Colonic mucosa (tissue), 4 donors: ENCODE measurements at regions not wholly inside any gene's neighbourhood (a gene's known extent, or its start where the extent isn't known, plus 50 kb on each side); places are given as distances from the start of the nearest gene placed in this dataset.
"Not testable (repeated sequence)": the region's sequence is repeated elsewhere in the genome, so short reads cannot be mapped to it uniquely, and the experiment has no call there.

ENCODE experiments used
- DNase-seq: peaks from one replicate; pipeline ENCODE4 v3.0.0-alpha.2; 2020
- H3K27ac ChIP-seq: fragments of 200-600 bp; one replicate; pipeline ENCODE4 v1.8.0; 2021
- H3K27me3 ChIP-seq: fragments of 200-600 bp; one replicate; pipeline ENCODE4 v1.8.0; 2021
- H3K36me3 ChIP-seq: fragments of 200-600 bp; one replicate; pipeline ENCODE4 v1.8.0; 2021
- H3K4me1 ChIP-seq: fragments of 200-600 bp; one replicate; pipeline ENCODE4 v1.8.0; 2021; ENCODE audit warnings: mild to moderate bottlenecking
- H3K4me3 ChIP-seq: fragments of 200-600 bp; one replicate; pipeline ENCODE4 v1.8.0; 2021
- H3K9ac ChIP-seq, 2 donors: one replicate each; pipeline ENCODE4 v1.7.0; 2013; ENCODE audit warnings: control low read depth in 2 of 2, low read depth in 2 of 2, low read length in 2 of 2
- H3K9me3 ChIP-seq: fragments of 200-600 bp; one replicate; pipeline ENCODE4 v1.8.0; 2021
- intact Hi-C: fragments of 100-400 bp; cut with DNase I; formaldehyde crosslinking; loops from one replicate; pipeline ENCODE4 v1.14.1; 2022
- TF ChIP-seq, protein P1 (sequence below): fragments of 200-600 bp; IDR thresholded peaks from one replicate; pipeline ENCODE4 v1.8.0; 2022; ENCODE audit warnings: antibody characterized with exemption, mild to moderate bottlenecking
- donor health status: healthy.
- donor health status: DM: no; HTN: no; CAD: no.
- donor health status: DM: no; HTN: no; CAD: no.

DNA sequence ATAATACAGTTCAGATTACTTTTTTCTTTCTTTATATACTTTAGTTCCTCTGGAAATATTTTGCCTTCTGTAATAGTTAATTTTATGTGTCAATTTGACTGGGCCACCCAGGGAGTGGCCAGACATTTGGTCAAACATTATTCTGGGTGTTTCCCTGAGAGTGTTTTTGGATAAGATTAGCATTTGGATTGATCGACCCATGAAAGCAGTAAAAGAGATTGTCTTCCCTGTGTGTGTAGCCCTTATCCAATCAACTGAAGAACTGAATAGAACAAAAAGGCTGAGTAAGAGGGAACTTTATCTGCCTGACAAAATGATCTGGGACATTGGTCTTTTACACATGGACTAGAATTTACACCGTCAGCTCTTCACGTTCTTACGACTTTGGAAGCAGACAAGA lies 1190.1 kb upstream of the FAM98A start:
- intact Hi-C loops: no loop called here
- H3K4me3 ChIP-seq: no peak overlapping the region
- no peak for DNase-seq
- H3K27ac ChIP-seq: no peak overlapping the region
- no peak overlapping the region for H3K9ac ChIP-seq
- TF ChIP-seq, protein P1, sequence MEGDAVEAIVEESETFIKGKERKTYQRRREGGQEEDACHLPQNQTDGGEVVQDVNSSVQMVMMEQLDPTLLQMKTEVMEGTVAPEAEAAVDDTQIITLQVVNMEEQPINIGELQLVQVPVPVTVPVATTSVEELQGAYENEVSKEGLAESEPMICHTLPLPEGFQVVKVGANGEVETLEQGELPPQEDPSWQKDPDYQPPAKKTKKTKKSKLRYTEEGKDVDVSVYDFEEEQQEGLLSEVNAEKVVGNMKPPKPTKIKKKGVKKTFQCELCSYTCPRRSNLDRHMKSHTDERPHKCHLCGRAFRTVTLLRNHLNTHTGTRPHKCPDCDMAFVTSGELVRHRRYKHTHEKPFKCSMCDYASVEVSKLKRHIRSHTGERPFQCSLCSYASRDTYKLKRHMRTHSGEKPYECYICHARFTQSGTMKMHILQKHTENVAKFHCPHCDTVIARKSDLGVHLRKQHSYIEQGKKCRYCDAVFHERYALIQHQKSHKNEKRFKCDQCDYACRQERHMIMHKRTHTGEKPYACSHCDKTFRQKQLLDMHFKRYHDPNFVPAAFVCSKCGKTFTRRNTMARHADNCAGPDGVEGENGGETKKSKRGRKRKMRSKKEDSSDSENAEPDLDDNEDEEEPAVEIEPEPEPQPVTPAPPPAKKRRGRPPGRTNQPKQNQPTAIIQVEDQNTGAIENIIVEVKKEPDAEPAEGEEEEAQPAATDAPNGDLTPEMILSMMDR: no peak
- H3K4me1 ChIP-seq: no peaks in the 10 kb centered on the region
- H3K36me3 ChIP-seq: no peaks in the 10 kb centered on the region
- H3K27me3 ChIP-seq: no peaks in the 10 kb centered on the region
- H3K9me3 ChIP-seq: no peaks in the 10 kb centered on the region

DNA sequence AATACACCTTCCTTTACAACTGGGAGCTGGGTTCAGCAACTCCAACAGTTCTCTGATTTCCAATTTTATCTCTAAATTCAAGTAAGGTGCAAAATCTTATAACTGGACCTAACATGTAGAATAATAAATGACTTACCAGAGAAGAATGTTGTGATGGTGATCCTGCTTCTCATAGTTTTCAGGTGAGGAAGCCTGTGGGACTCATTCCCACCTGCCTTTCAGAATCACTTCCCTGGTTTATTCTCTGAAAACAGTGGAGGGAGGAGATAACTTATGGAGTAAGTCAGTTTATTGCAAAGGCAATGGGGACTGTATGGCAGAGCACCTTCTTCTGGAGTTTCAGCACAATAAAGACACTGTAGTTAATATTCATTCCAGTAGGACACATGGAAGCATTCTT lies 1188.2 kb upstream of the FAM98A start:
- Histone ChIP-seq H3K9me3 (no peaks in the 10 kb centered on the region), H3K4me3 (no peak overlapping the region), H3K27ac (no peak overlapping the region), H3K36me3 (no peaks in the 10 kb centered on the region), H3K4me1 (no peaks in the 10 kb centered on the region), H3K9ac (no peak overlapping the region), H3K27me3 (no peaks in the 10 kb centered on the region)
- intact Hi-C loops: no loop called here
- TF ChIP-seq, protein P1: no peak
- DNase-seq: no peak

DNA sequence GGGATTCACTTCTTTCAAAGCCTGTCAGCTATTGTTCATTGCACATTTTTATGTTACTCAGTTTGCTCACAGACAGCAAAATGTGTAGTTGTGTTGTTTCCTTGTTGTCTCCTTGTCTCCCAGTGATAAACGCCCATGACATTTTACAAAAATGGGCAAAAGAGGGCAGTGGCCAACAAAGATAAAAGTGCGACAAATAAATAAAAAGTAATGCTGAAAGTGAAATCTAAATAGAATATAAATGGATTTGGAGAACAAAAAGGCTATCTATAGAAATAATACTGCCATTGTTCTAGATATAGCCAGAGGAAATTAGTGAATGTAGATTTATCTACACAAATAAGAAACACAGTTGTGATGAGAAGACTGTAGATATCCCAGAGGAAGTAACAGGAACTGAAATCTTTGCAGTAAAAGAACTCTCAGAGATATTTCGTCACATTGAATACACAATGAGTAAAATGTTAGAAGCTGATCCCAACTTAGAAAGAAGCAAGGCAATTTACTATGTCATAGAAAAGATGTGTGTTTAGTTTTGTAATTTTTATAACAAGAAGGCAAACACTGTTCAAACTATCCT lies 1186.2 kb upstream of the FAM98A start:
- Histone ChIP-seq H3K27ac (no peak overlapping the region), H3K9me3 (no peaks in the 10 kb centered on the region), H3K9ac (no peak overlapping the region), H3K27me3 (no peaks in the 10 kb centered on the region), H3K36me3 (no peaks in the 10 kb centered on the region), H3K4me3 (no peak overlapping the region), H3K4me1 (no peaks in the 10 kb centered on the region)
- TF ChIP-seq, protein P1: no peak
- intact Hi-C loops: no loop called here
- no peak for DNase-seq

DNA sequence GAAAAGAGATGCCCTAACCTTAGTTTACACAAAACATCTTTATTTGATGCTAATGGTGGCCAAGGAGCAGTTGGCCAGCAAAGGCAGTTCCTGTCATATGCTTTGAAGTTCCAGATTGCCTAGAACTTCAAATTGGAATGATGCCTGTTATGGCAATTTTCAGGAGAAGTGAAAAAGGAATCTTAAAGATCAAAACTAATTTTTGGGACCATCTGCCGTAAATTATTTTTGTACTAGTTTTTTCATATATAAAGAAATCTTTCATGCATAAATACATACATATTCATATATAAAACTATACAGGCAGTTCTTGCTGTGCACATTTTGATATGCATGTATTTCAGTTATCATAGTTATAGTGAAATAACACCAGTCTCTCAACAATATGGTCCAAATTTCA lies 1185.6 kb upstream of the FAM98A start:
- H3K36me3 ChIP-seq: no peaks in the 10 kb centered on the region
- no peak for DNase-seq
- H3K4me3 ChIP-seq: no peak overlapping the region
- TF ChIP-seq, protein P1: no peak
- intact Hi-C loops: no loop called here
- no peaks in the 10 kb centered on the region for H3K4me1 ChIP-seq
- H3K27me3 ChIP-seq: no peaks in the 10 kb centered on the region
- H3K9me3 ChIP-seq: no peaks in the 10 kb centered on the region
- H3K9ac ChIP-seq: no peak overlapping the region
- H3K27ac ChIP-seq: no peak overlapping the region

DNA sequence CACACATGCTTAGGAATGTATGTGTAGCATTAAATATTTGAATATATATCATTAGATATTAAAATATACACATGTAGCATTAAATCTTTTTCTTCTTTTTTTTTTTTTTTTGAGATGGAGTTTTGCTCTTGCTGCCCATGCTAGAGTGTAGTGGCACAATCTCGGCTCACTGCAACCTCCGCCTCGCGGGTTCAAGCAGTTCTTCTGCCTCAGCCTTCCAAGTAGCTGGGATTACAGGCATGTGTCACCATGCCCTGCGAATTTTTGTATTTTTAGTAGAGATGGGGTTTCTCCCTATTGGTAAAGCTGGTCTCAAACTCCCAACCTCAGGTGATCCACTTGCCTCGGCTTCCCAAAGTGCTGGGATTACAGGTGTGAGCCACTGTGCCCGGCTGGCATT lies 1151.6 kb upstream of the FAM98A start:
- H3K4me1 ChIP-seq, H3K9me3 ChIP-seq, intact Hi-C loops, H3K9ac ChIP-seq, H3K27me3 ChIP-seq, DNase-seq, H3K36me3 ChIP-seq, H3K27ac ChIP-seq, H3K4me3 ChIP-seq: not testable (repeated sequence)

DNA sequence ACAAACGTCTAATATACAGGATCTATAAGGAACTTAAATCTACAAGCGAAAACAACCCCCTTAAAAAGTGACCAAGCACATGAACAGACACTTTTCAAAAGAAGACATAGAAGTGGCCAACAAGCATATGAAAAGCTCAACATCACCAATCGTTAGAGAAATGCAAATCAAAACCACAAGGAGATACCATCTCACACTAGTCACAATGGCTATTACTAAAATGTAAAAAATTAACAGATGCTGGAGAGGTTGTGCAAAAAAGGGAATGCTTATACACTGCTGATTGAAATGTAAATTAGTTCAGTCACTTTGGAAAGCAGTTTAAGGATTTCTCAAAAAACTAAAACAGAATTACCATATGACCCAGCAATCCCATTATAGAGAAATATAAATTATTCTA lies 1148.5 kb upstream of the FAM98A start:
- Histone ChIP-seq H3K36me3 (no peaks in the 10 kb centered on the region), H3K27me3 (no peaks in the 10 kb centered on the region), H3K9me3 (no peaks in the 10 kb centered on the region), H3K4me3 (no peak overlapping the region), H3K4me1 (no peaks in the 10 kb centered on the region), H3K9ac (no peak overlapping the region), H3K27ac (no peak overlapping the region)
- TF ChIP-seq, protein P1: no peak
- no peak for DNase-seq
- intact Hi-C loops: no loop called here
